ENCODE measurements at regions not wholly inside any gene's neighbourhood (a gene's known extent, or its start where the extent isn't known, plus 50 kb on each side); places are given as distances from the start of the nearest gene placed in this dataset.
A peak's percentile ranks its signal among the peaks of the same experiment; 100 is the strongest.
"Not testable (repeated sequence)": the region's sequence is repeated elsewhere in the genome, so short reads cannot be mapped to it uniquely, and the experiment has no call there.

- DNase-seq = no peak
Measured at GRCh38 chr3:22401499-22401898, 650.5 kb upstream of the ZNF385D start.

GRCh38 chr3:22414239-22414638, 663.2 kb upstream of the ZNF385D start:
- DNase-seq = no peak

GRCh38 chr3:22416838-22417446, 665.9 kb upstream of the ZNF385D start:
- DNase-seq = not testable (repeated sequence)

GRCh38 chr3:22419261-22419660, 668.3 kb upstream of the ZNF385D start:
- no peak for DNase-seq

GRCh38 chr3:22421589-22421988, 670.6 kb upstream of the ZNF385D start:
- no peak for DNase-seq

- no peak for DNase-seq
Measured at GRCh38 chr3:22431334-22431733, 680.3 kb upstream of the ZNF385D start.

- DNase-seq = no peak
Measured at GRCh38 chr3:22439626-22440025, 688.6 kb upstream of the ZNF385D start.

- DNase-seq = no peak
Measured at GRCh38 chr3:22441711-22442110, 690.7 kb upstream of the ZNF385D start.

GRCh38 chr3:22443571-22444233, 692.7 kb upstream of the ZNF385D start:
- no peak for DNase-seq

GRCh38 chr3:22445336-22445735, 694.3 kb upstream of the ZNF385D start:
- not testable (repeated sequence) for DNase-seq

- no peak for DNase-seq
Measured at GRCh38 chr3:22450786-22451400, 699.9 kb upstream of the ZNF385D start.

GRCh38 chr3:22451501-22451900, 700.5 kb upstream of the ZNF385D start:
- no peak for DNase-seq

GRCh38 chr3:22453906-22454535, 703.0 kb upstream of the ZNF385D start:
- no peak for DNase-seq

GRCh38 chr3:22469995-22470394, 719.0 kb upstream of the ZNF385D start:
- DNase-seq = no peak

GRCh38 chr3:22471557-22471956, 720.5 kb upstream of the ZNF385D start:
- DNase-seq = no peak

- peak; percentile 53 for DNase-seq
Measured at GRCh38 chr3:22474706-22475445, 723.9 kb upstream of the ZNF385D start.

GRCh38 chr3:22475665-22476240, 724.7 kb upstream of the ZNF385D start:
- DNase-seq = peak; percentile 79

- DNase-seq = no peak
Measured at GRCh38 chr3:22476976-22477375, 726.0 kb upstream of the ZNF385D start.

GRCh38 chr3:22485954-22486353, 717.2 kb upstream of the UBE2E2 start:
- no peak for DNase-seq

- no peak for DNase-seq
Measured at GRCh38 chr3:22490747-22491146, 712.4 kb upstream of the UBE2E2 start.

- no peak for DNase-seq
Measured at GRCh38 chr3:22491344-22491743, 711.8 kb upstream of the UBE2E2 start.

- DNase-seq = no peak
Measured at GRCh38 chr3:22492342-22492741, 710.8 kb upstream of the UBE2E2 start.

GRCh38 chr3:22495241-22495640, 707.9 kb upstream of the UBE2E2 start:
- no peak for DNase-seq

Measured in islet precursor cell (in vitro differentiated cells).